ENCODE measurements at regions not wholly inside any gene's neighbourhood (a gene's known extent, or its start where the extent isn't known, plus 50 kb on each side); places are given as distances from the start of the nearest gene placed in this dataset.
"Not testable (repeated sequence)": the region's sequence is repeated elsewhere in the genome, so short reads cannot be mapped to it uniquely, and the experiment has no call there.

GRCh38 chr13:107931056-107931455, 284.3 kb downstream of the LIG4 start:
- DNase-seq (ENCODE audit: insufficient read length, low spot score): no peak
- no peak for FAIRE-seq

- DNase-seq (ENCODE audit: insufficient read length, low spot score): no peak
- no peak for FAIRE-seq
Observed at GRCh38 chr13:107928762-107929161, 286.6 kb downstream of the LIG4 start.

GRCh38 chr13:107927557-107927956, 287.8 kb downstream of the LIG4 start:
- DNase-seq (ENCODE audit: insufficient read length, low spot score): no peak
- no peak for FAIRE-seq

- FAIRE-seq; DNase-seq (ENCODE audit: insufficient read length, low spot score): not testable (repeated sequence)
Observed at GRCh38 chr13:107926515-107926914, 288.8 kb downstream of the LIG4 start.

- not testable (repeated sequence) for FAIRE-seq; DNase-seq (ENCODE audit: insufficient read length, low spot score)
Observed at GRCh38 chr13:107916902-107917301, 298.4 kb downstream of the LIG4 start.

- FAIRE-seq: no peak
- no peak for DNase-seq (ENCODE audit: insufficient read length, low spot score)
Observed at GRCh38 chr13:107912745-107913144, 302.6 kb downstream of the LIG4 start.

GRCh38 chr13:107907065-107907805, 308.1 kb downstream of the LIG4 start:
- no peak for DNase-seq (ENCODE audit: insufficient read length, low spot score)

GRCh38 chr13:107906131-107906530, 309.2 kb downstream of the LIG4 start:
- FAIRE-seq (no peak), DNase-seq (ENCODE audit: insufficient read length, low spot score) (no peak)

More at GRCh38 chr13:107907065-107907805, 308.1 kb downstream of the LIG4 start:
- FAIRE-seq: no peak

- DNase-seq (ENCODE audit: insufficient read length, low spot score) (no peak), FAIRE-seq (no peak)
Observed at GRCh38 chr13:107901996-107902562, 313.3 kb downstream of the LIG4 start.

- no peak for DNase-seq (ENCODE audit: insufficient read length, low spot score)
- FAIRE-seq: no peak
Observed at GRCh38 chr13:107901230-107901629, 314.1 kb downstream of the LIG4 start.

- no peak for FAIRE-seq
- DNase-seq (ENCODE audit: insufficient read length, low spot score): no peak
Observed at GRCh38 chr13:107900775-107901174, 314.6 kb downstream of the LIG4 start.

- DNase-seq (ENCODE audit: insufficient read length, low spot score) (no peak), FAIRE-seq (no peak)
Observed at GRCh38 chr13:107886118-107886517, 329.2 kb downstream of the LIG4 start.

GRCh38 chr13:107884564-107884963, 330.8 kb downstream of the LIG4 start:
- DNase-seq (ENCODE audit: insufficient read length, low spot score): no peak
- no peak for FAIRE-seq

GRCh38 chr13:107883561-107884175, 331.7 kb downstream of the LIG4 start:
- no peak for FAIRE-seq

GRCh38 chr13:107882708-107883560, 332.4 kb downstream of the LIG4 start:
- FAIRE-seq (no peak), DNase-seq (ENCODE audit: insufficient read length, low spot score) (no peak)

More at GRCh38 chr13:107883561-107884175, 331.7 kb downstream of the LIG4 start:
- peak; percentile 40 for DNase-seq (ENCODE audit: insufficient read length, low spot score)

GRCh38 chr13:107881362-107881761, 334.0 kb downstream of the LIG4 start:
- DNase-seq (ENCODE audit: insufficient read length, low spot score) (no peak), FAIRE-seq (no peak)

- DNase-seq (ENCODE audit: insufficient read length, low spot score) (no peak), FAIRE-seq (no peak)
Observed at GRCh38 chr13:107874456-107874855, 340.9 kb downstream of the LIG4 start.

- no peak for FAIRE-seq
- DNase-seq (ENCODE audit: insufficient read length, low spot score): no peak
Observed at GRCh38 chr13:107873926-107874325, 341.4 kb downstream of the LIG4 start.

GRCh38 chr13:107870400-107870799, 344.9 kb downstream of the LIG4 start:
- no peak for FAIRE-seq
- no peak for DNase-seq (ENCODE audit: insufficient read length, low spot score)

- FAIRE-seq (no peak), DNase-seq (ENCODE audit: insufficient read length, low spot score) (peak; percentile 45)
Observed at GRCh38 chr13:107867701-107868661, 347.4 kb downstream of the LIG4 start.
